HG03196 (cell line): ENCODE measurements at regions not wholly inside any gene's neighbourhood (a gene's known extent, or its start where the extent isn't known, plus 50 kb on each side); places are given as distances from the start of the nearest gene placed in this dataset.
"Not testable (repeated sequence)": the region's sequence is repeated elsewhere in the genome, so short reads cannot be mapped to it uniquely, and the experiment has no call there.

Experiments used
- ATAC-seq: cut with Tn5 transposase; IDR thresholded peaks from one replicate; pipeline ENCODE4 v1.9.1; 2021; ENCODE audit not compliant: unreplicated experiment

- not testable (repeated sequence) for ATAC-seq
Observed at GRCh38 chr10:11403646-11404045, 207.8 kb downstream of the USP6NL start.

GRCh38 chr10:11403116-11403515 is 208.3 kb downstream of the USP6NL start:
- peak; percentile 64 for ATAC-seq

- no peak for ATAC-seq
Observed at GRCh38 chr10:11402392-11402791, 209.1 kb downstream of the USP6NL start.

GRCh38 chr10:11401264-11402235 is 209.9 kb downstream of the USP6NL start:
- no peak for ATAC-seq

GRCh38 chr10:11397980-11398580 is 213.4 kb downstream of the USP6NL start:
- ATAC-seq = no peak

- no peak for ATAC-seq
Observed at GRCh38 chr10:11397077-11397965, 214.1 kb downstream of the USP6NL start.

GRCh38 chr10:11396311-11396955 is 215.0 kb downstream of the USP6NL start:
- no peak for ATAC-seq

- no peak for ATAC-seq
Observed at GRCh38 chr10:11395581-11396310, 215.7 kb downstream of the USP6NL start.

- no peak for ATAC-seq
Observed at GRCh38 chr10:11395161-11395560, 216.3 kb downstream of the USP6NL start.

GRCh38 chr10:11393858-11394257 is 217.6 kb downstream of the USP6NL start:
- no peak for ATAC-seq

- ATAC-seq = no peak
Observed at GRCh38 chr10:11392776-11393175, 218.7 kb downstream of the USP6NL start.

- no peak for ATAC-seq
Observed at GRCh38 chr10:11388996-11389395, 222.5 kb downstream of the USP6NL start.

GRCh38 chr10:11387551-11388222 is 223.8 kb downstream of the USP6NL start:
- ATAC-seq = no peak

- ATAC-seq = no peak
Observed at GRCh38 chr10:11387044-11387443, 224.4 kb downstream of the USP6NL start.
